HG03025 (cell line): ENCODE measurements at regions not wholly inside any gene's neighbourhood (a gene's known extent, or its start where the extent isn't known, plus 50 kb on each side); places are given as distances from the start of the nearest gene placed in this dataset.
"Not testable (repeated sequence)": the region's sequence is repeated elsewhere in the genome, so short reads cannot be mapped to it uniquely, and the experiment has no call there.

Experiments
- ATAC-seq: cut with Tn5 transposase; IDR thresholded peaks from one replicate; pipeline ENCODE4 v1.9.1; 2021; ENCODE audit warnings: mild to moderate bottlenecking, moderate library complexity; ENCODE audit not compliant: unreplicated experiment, low FRiP score

GRCh38 chr5:15384581-15384980 lies 115.4 kb upstream of the FBXL7 start:
- ATAC-seq = no peak

GRCh38 chr5:15384176-15384575 lies 115.8 kb upstream of the FBXL7 start:
- ATAC-seq = no peak

DNA sequence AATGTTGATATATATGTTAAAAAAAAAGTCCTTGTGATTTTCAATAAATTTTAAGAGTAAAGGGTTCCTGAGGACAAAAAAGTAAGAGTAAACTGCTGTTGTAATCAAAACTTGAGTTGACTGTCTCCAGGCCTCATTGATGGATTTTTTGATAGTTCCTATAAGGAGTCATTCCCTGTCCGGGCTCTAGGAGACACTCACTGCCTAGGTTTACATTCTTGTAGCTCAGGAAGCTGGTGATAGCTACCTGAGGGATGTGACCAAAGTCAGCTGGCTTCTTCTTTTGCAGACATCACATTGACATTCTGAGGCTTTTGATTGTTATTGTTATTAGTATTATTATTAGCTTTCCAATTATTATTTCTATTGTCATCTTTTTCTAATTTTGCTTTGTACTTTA lies 116.5 kb upstream of the FBXL7 start:
- ATAC-seq = no peak

- ATAC-seq = no peak
Observed at GRCh38 chr5:15383021-15383420, 117.0 kb upstream of the FBXL7 start.

GRCh38 chr5:15377573-15378340 lies 122.2 kb upstream of the FBXL7 start:
- ATAC-seq = no peak

DNA sequence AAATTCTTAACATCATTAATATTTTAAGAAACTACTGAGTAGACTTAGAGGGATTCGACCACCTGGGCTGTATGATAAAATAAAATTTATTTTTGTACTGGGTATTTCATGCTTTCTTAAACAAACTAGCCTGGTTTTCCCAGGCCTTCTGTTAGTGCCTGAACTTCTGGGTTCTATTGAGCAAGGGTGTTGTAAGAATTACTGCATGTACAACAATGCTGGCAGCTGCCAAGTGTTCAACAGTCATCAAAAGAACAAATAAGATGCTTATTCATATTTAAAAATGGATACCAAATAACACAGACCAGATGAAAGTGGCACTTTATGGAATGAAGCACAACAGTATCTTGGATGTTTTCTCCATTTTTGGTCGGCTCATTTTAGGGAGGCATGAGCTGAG lies 123.2 kb upstream of the FBXL7 start:
- no peak for ATAC-seq

DNA sequence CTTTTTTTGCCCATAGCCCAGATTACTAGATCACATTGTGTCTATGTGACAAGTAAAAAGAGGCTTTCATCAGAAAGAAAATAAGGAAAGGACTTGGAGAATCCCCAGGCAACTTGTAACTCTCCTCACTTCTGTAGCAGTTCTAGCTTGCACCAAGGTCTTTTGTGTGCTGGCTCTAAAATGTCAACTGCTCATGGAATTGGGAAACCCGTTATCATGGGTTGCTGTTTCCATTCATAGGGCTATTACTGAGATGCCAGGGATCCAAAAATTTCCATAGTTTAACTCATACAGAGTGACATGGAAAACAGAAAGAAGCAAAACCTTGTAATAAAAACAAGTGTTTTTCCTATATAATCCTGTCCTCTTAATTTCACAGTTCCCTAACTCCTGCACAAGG lies 123.9 kb upstream of the FBXL7 start:
- no peak for ATAC-seq

GRCh38 chr5:15375559-15375958 lies 124.4 kb upstream of the FBXL7 start:
- ATAC-seq = no peak

- no peak for ATAC-seq
Observed at GRCh38 chr5:15374886-15375285, 125.1 kb upstream of the FBXL7 start.

GRCh38 chr5:15373151-15373550 lies 126.8 kb upstream of the FBXL7 start:
- no peak for ATAC-seq

DNA sequence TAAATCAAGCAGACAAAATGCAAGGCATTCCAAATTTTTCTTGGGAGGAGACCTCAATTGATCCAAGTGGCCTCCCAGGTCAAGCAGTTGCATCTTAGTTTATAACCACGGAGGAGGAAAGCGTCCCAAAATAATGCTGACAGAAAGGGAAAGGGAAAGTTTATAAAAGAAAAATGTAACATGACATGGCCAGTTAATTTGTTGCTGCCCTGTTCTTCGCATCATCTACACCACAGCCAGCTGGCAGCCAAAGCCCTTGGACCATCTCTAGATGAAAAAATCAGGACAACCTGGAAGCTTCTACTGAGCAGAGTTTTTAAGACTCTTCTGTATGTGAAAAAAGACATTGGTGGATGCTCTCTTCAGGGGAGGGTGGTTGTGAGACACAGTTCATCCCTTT lies 128.8 kb upstream of the FBXL7 start:
- no peak for ATAC-seq

GRCh38 chr5:15368835-15369234 lies 131.1 kb upstream of the FBXL7 start:
- no peak for ATAC-seq

DNA sequence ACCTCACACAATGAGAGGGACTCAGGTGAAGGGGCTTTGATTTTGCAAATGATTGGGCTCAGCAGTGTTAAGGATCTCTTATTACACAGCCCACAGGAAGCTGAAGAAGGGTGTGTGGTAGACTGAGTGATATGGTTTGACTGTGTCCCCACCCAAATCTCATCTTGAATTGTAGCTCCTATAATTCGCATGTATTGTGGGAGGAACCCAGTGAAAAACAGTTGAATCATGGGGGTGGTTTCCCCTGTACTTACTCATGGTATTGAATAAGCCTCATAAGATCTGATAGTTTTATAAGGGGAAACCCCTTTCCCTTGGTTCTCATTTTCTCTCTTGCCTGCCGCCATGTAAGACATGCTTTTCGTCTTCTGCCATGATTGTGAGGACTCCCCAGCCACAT lies 132.5 kb upstream of the FBXL7 start:
- no peak for ATAC-seq

GRCh38 chr5:15366676-15367391 lies 133.1 kb upstream of the FBXL7 start:
- no peak for ATAC-seq

- no peak for ATAC-seq
Observed at GRCh38 chr5:15365070-15365469, 134.9 kb upstream of the FBXL7 start.

- ATAC-seq = no peak
Observed at GRCh38 chr5:15363601-15364000, 136.4 kb upstream of the FBXL7 start.

DNA sequence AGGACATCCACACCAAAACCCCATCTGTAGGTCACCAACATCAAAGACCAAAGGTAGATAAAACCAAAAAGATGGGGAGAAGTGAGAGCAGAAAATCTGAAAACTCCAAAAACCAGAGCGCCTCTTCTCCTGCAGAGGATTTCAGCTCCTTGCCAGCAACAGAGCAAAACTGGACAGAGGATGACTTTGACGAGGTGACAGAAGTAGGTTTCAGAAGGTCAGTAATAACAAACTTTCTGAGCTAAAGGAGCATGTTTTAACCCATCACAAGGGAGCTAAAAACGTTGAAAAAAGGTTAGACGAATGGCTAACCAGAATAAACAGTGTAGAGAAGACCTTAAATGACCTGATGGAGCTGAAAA lies 142.9 kb upstream of the FBXL7 start:
- not testable (repeated sequence) for ATAC-seq

DNA sequence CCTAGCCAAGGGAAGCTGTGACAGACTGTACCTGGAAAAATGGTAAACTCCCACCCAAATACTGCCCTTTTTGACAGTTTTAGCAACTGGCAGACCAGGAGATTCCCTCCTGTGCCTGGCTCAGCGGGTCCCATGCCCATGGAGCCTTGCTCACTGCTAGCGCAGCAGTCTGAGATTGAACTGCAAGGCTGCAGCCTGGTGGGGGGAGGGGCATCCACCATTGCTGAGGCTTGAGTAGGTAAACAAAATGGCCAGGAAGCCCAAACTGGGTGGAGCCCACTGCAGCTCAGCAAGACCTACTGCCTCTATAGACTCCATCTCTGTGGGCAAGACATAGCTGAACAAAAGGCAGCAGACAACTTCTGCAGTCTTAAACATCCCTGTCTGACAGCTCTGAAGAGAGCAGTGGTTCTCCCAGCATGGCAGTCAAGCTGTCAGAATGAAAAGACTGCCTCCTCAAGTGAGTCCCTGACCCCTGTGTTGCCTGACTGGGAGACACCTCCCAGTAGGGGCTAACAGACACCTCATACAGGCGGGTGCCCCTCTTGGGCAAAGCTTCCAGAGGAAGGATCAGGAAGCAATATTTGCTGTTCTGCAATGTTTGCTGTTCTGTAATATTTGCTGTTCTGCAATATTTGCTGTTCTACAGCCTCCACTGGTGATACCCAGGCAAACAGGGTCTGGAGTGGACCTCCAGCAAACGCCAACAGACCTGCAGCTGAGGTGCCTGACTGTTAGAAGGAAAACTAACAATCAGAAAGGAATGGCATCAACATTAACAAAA lies 143.5 kb upstream of the FBXL7 start:
- not testable (repeated sequence) for ATAC-seq

DNA sequence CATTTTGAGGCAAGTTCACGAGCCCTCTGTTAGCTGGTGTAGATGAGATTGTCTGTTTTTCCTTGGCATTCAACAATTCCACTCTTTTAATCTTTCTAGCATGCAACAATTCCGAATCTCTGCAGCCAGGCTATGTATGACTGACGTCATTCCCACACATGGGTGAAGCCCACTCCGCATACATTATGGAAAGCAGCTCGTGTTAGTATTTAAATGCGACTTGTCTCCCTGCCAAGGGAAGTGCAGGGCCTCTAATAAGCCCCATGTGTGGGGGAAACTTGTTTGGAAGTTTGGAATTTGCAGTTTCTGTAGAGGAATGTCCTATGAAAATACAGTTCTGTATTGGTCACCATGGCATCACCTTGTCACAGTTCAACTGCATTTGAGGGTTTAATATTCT lies 146.0 kb upstream of the FBXL7 start:
- ATAC-seq = no peak

- no peak for ATAC-seq
Observed at GRCh38 chr5:15353086-15353645, 146.8 kb upstream of the FBXL7 start.

- no peak for ATAC-seq
Observed at GRCh38 chr5:15350614-15351013, 149.4 kb upstream of the FBXL7 start.
